HG02943 (cell line): ENCODE measurements at regions not wholly inside any gene's neighbourhood (a gene's known extent, or its start where the extent isn't known, plus 50 kb on each side); places are given as distances from the start of the nearest gene placed in this dataset.
"Not testable (repeated sequence)": the region's sequence is repeated elsewhere in the genome, so short reads cannot be mapped to it uniquely, and the experiment has no call there.

Experiments
- ATAC-seq: cut with Tn5 transposase; IDR thresholded peaks from one replicate; pipeline ENCODE4 v1.9.1; 2021; ENCODE audit warnings: mild to moderate bottlenecking, low read depth, moderate library complexity; ENCODE audit not compliant: unreplicated experiment

- ATAC-seq = not testable (repeated sequence)
These were observed 140.9 kb upstream of the GOLGA6L4 start for GRCh38 chr15:84094720-84095119.

GRCh38 chr15:84097053-84097452 is 138.5 kb upstream of the GOLGA6L4 start:
- not testable (repeated sequence) for ATAC-seq

DNA sequence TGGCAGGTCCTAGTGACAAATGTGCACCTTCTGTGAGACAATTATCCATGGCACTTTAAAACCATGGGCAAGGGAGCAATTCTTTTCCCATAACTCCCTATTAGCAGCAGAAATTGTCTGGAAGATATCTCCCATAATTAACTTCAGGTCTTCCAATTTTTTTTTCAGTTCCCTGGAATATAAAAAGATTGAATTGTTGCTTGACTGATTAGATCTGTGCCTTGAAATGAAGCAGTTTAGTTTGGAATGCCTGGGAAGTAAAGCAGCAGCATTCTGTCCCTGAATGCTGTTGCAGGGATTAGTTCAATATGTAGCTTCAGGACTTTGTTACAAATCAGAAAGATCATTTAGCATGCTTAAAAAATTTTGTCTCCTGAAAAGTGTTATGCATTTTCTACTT is 137.0 kb upstream of the GOLGA6L4 start:
- no peak for ATAC-seq

DNA sequence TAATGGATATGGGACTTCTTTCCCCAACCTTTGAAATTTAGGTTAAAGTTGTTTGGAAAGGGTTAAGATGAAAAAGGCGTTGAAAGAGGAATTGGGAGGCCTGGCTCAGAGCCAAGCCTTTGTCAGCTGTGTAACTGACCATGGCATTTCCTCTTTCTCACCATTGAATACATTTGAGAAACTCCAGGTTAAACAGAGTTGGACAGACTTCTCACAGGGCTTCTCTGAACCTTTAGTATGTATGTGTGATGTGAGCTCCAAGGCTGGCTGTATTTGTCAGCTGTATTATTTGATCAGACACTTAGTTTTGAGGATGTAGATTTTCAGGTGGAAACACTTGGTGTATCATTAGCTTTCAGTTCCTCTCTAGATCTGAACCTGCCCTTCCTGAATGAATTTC is 136.4 kb upstream of the GOLGA6L4 start:
- ATAC-seq = no peak

GRCh38 chr15:84103345-84103744 is 132.2 kb upstream of the GOLGA6L4 start:
- no peak for ATAC-seq

- no peak for ATAC-seq
These were observed 130.7 kb upstream of the GOLGA6L4 start for GRCh38 chr15:84104853-84105252.

DNA sequence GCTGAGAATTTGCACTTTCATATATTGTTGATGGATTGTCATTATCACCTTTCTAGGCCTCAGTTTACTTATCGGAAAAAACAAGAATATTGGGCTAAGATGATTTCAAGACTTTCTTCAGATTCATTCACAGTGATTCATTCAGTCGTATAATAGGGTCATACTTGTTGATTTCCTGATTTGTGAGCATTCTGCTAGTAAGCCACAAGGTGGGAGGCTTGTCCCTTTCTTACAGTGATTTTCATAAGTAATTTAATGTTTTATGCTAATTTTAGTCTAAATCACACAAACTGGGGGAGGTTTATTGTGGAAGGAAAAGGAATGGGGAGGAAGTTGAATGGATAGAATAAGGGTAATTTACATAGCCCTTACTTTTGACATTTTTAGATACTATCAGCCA is 126.8 kb upstream of the GOLGA6L4 start:
- no peak for ATAC-seq

- ATAC-seq = no peak
These were observed 124.0 kb upstream of the GOLGA6L4 start for GRCh38 chr15:84111575-84111974.

- no peak for ATAC-seq
These were observed 123.5 kb upstream of the GOLGA6L4 start for GRCh38 chr15:84112025-84112424.

DNA sequence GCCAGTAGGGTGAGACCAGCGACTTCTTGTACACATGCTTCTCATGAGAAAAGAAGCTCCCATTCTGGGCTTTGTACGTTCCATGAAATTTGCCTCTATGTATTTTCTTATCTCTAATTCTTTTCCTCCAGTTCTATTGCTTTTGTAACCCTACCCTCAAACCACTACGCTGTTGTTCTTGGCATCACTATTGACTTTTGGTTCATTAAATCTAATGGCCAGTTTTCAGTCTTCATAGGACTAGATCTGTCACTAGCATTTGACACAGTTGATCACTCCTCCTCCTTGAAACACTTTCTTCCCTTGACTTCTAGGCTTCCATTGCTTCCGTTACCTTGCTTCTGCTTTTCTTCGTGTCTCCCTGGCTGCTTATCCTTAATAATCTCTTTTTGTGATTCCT is 121.7 kb upstream of the GOLGA6L4 start:
- ATAC-seq = no peak

DNA sequence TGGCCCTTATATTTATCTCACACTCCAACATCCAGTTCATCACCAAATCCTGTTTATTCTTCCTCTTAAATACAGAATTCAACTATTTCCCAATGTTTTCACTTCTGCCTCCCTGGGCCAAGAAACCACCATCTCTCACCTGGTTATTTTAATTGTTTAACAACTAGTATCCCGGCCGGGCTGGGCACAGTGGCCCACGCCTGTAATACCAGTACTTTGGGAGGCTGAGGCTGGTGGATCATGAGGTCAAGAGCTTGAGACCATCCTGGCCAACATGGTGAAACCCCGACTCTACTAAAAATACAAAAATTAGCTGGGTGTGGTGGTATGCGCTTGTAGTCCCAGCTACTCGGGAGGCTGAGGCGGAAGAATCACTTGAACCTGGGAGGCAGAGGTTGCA is 120.9 kb upstream of the GOLGA6L4 start:
- ATAC-seq = not testable (repeated sequence)

DNA sequence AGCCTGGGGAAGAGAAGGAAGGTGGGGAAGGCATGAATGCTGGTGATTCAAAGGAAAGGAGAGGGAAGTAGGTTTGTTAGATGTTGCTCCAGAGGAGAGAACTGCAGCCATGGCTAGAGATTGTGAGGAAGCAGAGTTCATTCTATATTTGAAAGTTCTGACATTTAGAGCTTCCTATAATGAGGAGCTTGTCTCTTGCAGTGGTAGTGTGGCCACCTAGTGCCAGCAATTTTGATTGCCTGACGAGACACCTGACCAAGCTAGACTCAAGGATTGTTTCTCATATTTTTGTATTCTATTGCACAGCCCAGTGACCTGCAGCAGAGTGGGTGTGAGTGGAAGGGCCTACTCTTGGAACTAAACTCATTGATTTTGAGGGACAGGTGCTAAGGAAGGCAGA is 116.2 kb upstream of the GOLGA6L4 start:
- ATAC-seq = not testable (repeated sequence)

- not testable (repeated sequence) for ATAC-seq
These were observed 114.7 kb upstream of the GOLGA6L4 start for GRCh38 chr15:84120903-84121302.

DNA sequence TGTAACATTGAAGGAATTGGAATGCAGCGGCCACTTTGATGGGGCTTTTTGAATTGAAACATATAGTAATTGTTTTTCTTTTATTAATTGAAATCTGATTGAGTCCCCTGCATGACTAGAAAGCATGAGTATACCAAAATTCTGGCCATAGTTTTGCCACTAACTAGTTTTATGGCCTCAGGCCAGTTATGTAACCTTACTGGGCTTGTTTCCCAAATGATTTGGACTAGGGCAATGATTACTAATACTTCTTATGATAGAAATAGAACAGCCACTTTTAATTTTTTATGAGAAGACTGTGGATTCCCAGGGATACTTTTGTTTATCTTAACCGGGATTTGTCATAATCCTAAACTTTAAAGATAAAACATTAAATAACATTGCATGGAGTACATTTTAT is 106.9 kb upstream of the GOLGA6L4 start:
- not testable (repeated sequence) for ATAC-seq

DNA sequence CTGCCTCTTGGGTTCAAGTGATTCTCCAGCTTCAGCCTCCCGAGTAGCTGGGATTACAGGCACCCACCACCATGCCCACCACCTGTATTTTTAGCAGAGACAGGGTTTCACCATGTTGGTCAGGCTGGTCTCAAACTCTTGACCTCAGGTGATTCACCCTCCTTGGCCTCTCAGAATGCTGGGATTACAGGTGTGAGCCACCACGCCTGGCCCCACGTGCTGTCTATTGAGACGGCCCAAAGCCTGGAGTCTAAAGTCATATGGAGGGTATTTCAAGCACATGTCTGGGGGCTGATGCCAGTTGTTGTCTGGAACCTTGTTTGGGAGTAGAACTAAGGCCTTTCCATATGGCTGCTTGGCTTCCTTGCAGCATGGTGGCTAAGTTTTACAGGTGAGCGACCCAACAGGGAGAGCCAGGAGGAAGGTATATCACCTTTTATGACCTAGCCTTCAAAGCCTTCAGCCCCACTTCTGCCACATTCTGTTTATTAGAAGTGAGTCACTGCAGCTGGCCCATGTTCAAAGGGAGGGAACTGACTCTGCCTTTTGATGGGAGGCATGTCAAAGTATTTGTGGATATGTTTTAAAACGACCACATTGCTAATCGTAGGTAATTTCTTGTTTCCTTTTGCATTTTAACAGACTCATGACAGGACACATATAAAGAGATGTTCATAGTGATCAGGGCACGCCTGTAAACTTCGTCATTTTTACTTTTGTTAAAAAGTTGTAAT is 105.3 kb upstream of the GOLGA6L4 start:
- not testable (repeated sequence) for ATAC-seq

- not testable (repeated sequence) for ATAC-seq
These were observed 99.6 kb upstream of the GOLGA6L4 start for GRCh38 chr15:84135931-84136456.

- peak; percentile 98 for ATAC-seq
These were observed 92.7 kb upstream of the GOLGA6L4 start for GRCh38 chr15:84142888-84143337.

DNA sequence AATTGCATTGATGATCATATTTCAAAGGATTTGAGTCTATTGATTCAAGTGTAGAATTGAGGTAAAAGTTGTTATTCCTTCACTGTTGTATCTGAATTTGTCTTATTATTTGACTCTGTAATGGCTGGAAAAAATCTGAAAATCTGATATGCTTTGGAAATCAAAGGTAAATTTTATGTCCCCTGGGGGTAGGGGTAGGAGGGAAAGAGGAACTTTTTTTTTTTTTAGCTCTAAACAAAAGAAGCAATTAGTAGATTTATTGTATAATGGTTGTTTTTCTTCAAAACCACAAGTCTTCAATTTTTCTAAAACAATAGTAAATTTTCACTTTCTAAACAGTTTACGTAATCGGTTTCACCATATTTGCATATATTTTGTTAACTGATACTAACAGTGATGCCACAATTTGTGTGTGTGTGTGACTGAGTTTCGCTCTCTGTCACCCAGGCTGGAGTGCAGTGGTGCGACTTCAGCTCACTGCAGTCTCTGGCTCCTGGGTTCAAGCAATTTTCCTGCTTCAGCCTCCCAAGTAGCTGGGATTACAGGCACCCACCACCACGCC is 91.7 kb upstream of the GOLGA6L4 start:
- no peak for ATAC-seq

DNA sequence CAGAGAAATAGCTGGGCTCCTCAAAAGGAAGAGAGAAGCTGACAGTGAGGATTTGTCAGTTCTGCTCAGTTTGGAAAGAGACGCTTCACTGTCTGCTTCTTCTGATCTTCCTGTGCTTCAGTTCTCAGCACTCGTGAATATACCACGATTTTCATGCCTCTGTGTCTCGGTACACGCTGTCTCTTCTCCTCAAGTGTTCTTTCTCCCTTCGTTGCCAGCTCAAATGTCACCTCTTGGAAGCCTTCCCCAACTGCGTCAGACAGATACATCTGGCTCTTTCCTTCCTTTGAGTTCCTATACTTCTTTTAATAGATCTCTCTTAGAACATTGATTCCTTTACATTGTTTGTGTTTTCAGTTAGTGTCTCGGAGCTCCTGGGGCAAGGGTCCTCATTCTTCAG is 90.6 kb upstream of the GOLGA6L4 start:
- not testable (repeated sequence) for ATAC-seq

- ATAC-seq = not testable (repeated sequence)
These were observed 89.3 kb upstream of the GOLGA6L4 start for GRCh38 chr15:84146299-84146698.

- not testable (repeated sequence) for ATAC-seq
These were observed 88.3 kb upstream of the GOLGA6L4 start for GRCh38 chr15:84147307-84147706.
